ENCODE measurements at regions not wholly inside any gene's neighbourhood (a gene's known extent, or its start where the extent isn't known, plus 50 kb on each side); places are given as distances from the start of the nearest gene placed in this dataset.
"Not testable (repeated sequence)": the region's sequence is repeated elsewhere in the genome, so short reads cannot be mapped to it uniquely, and the experiment has no call there.

GRCh38 chr22:48404801-48405447, 1422.7 kb downstream of the BRD1 start:
- no peak for FAIRE-seq

GRCh38 chr22:48403521-48404403, 1423.9 kb downstream of the BRD1 start:
- no peak for FAIRE-seq

- FAIRE-seq = no peak
Measured at GRCh38 chr22:48402591-48403031, 1425.1 kb downstream of the BRD1 start.

- not testable (repeated sequence) for FAIRE-seq
Measured at GRCh38 chr22:48401523-48401922, 1426.2 kb downstream of the BRD1 start.

DNA sequence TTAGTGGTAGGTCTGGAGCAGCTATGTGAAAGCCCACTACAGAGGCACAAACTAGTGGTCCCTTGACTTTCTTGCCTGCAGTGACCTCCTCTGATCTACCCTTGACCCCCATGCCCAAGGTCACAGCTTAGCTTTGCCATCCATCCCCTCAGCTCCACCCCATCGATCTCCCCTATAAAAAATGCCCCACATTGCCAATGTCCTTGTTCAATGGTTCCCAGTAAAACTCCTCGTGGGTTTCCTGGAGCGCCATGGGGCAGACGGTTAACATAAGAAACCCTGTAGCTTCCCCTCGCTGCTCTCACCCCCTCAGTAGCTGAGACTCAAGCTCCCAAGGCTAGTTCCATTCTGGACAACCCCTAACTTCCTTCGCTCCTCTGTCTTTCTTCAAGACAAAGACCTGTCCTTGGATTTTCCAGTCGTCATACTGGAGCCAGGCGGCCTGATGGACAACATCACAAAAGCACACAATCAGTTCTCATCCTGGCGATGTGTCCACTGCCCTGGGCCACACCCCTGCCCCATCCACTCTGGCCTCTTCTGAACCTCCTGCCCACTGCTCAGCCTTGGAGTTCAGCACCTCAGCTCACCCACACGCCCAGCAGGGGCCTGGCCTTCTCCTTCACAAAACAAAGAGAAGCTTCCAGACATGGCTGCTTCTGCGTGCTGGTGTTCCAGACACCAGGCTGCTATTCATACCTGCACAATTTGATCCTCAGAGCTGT, 1429.3 kb downstream of the BRD1 start:
- FAIRE-seq = no peak

- FAIRE-seq = no peak
Measured at GRCh38 chr22:48397531-48398180, 1430.0 kb downstream of the BRD1 start.

GRCh38 chr22:48396785-48397530, 1430.7 kb downstream of the BRD1 start:
- FAIRE-seq = no peak

- FAIRE-seq = no peak
Measured at GRCh38 chr22:48396091-48396784, 1431.4 kb downstream of the BRD1 start.

- no peak for FAIRE-seq
Measured at GRCh38 chr22:48395201-48395600, 1432.5 kb downstream of the BRD1 start.

- no peak for FAIRE-seq
Measured at GRCh38 chr22:48394787-48395186, 1432.9 kb downstream of the BRD1 start.

DNA sequence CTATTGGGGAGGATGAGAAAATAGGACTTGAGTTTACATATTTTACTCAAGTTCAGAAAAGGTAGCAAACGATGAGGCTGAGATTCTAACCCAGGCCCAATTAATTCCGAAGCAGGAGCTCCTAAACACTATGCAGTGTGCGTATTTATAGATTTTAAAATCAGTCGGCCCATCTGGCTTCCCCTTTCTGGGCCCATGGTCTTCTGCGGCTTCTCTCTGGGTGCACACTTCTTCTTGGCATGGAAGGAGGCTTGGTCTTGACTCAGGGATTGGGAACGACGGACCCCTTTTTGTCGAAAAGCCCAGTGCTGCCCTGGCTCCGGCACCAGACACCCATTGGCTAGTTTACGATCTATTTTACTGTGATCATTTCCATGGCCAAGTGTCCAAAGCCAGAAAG, 1433.8 kb downstream of the BRD1 start:
- FAIRE-seq = no peak

GRCh38 chr22:48393041-48393370, 1434.7 kb downstream of the BRD1 start:
- no peak for FAIRE-seq

DNA sequence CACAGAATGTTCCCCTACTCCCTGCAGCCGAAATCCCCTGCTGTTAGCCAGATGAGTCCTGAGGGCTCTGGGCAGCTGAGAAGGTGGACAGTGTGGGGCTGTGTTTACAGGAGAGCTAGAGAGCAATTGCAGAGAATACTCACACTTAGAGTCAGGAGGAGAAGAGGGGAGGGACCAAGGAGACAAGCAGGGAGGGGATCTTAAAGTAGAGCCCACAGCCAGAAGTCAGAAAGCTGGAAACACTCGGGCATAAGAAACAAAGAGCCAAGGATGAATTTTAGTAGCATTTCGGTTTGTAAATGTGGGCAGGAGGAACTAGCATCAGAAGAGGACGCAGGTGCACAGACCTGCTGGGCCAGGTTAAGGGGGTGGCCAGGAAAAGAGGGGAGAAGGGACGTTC, 1435.9 kb downstream of the BRD1 start:
- no peak for FAIRE-seq

DNA sequence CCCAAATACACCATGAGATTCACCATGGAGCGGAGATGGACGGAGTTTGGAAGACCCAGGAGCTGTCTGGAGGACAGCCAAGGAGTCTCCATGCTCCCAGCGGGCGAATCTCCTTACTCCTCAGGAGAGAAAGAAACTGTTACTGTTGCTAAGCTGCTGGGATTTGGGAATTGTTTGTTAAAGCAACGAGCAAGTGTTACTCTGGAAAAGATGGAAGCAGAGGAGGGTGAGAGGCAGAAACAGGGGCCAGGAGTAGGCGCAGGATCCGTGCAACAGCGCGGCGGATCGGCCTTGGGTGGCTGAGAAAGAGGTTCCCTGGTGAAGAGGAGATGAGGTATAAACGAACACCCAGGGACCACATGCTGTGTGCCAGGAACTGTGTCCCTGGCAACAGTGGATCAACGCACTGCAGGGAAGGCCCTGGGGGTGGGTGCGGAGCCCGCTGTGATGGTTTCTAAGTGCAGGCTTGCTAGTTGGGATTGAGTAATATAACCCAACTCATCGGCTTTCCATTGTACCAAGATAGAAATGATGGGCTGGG, 1436.4 kb downstream of the BRD1 start:
- no peak for FAIRE-seq

GRCh38 chr22:48389916-48390315, 1437.8 kb downstream of the BRD1 start:
- no peak for FAIRE-seq

DNA sequence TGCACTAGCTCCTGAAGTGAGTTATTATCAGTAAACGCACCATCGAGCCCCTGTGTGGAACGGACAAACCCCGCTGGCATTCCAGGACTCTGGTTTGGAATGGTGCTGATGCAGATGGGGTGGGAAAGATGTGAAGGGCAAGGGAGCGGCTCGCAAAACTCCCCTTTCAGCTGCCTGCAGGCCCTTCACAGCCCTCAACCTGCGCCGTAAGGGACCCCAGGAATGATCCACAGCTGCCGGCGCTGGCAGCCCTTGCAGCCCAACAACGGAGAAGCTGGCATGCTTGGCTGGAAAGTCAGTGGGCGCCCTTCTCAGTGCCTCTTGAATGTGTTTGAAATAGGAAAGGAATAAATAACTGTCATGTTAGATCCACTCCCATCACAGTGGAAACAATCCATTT, 1445.5 kb downstream of the BRD1 start:
- FAIRE-seq = no peak

DNA sequence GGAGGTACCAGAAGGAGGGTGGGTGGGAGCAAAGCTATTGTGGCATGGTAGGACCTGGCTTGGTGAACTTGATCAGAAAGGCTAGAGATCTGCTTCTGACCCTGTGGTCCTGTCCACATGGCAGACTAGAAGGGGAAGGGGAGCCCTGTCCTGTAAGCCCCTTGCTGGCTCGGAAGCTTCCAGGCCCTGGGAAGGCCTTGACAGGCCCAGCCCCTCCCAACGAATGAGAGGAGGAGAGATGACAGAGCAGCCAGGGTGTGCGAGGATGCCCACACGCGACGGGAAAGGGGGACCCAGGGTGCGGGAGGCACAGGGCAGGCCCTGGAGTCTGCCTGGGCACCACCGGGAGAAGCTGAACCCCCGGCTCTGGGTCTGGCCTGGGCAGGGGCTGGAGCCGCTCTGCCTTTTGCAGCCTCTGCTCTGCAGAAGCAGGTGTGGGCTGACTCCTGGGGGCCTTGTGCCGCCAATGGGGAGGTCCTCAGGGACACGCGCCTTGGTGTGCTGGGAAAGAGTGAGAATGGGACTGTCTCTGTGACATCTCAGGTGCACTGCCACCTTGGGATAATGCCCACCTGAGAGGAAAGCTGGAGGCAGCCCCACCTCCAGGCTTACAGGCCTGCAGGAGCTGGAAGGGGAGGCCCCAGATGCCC, 1447.5 kb downstream of the BRD1 start:
- no peak for FAIRE-seq

GRCh38 chr22:48379371-48379770, 1448.3 kb downstream of the BRD1 start:
- FAIRE-seq = no peak

DNA sequence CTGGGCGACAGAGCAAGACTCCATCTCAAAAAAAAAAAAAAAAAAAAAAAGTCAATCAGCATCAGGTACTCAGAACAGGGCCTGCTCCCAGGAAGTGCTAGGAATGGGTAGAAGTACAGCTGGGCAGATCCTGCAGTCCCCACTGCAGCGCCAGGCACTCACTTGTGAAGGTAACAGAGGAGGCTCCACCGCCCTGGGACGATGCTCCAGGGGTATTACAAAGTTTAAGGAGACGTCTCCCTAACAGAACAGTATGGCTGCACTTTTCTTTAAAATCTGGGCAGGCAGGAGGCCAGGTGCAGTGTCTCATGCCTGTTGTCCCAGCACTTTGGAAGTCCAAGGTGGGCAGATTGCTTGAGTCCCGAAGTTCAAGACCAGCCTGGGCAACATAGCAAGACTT, 1449.0 kb downstream of the BRD1 start:
- FAIRE-seq = no peak

DNA sequence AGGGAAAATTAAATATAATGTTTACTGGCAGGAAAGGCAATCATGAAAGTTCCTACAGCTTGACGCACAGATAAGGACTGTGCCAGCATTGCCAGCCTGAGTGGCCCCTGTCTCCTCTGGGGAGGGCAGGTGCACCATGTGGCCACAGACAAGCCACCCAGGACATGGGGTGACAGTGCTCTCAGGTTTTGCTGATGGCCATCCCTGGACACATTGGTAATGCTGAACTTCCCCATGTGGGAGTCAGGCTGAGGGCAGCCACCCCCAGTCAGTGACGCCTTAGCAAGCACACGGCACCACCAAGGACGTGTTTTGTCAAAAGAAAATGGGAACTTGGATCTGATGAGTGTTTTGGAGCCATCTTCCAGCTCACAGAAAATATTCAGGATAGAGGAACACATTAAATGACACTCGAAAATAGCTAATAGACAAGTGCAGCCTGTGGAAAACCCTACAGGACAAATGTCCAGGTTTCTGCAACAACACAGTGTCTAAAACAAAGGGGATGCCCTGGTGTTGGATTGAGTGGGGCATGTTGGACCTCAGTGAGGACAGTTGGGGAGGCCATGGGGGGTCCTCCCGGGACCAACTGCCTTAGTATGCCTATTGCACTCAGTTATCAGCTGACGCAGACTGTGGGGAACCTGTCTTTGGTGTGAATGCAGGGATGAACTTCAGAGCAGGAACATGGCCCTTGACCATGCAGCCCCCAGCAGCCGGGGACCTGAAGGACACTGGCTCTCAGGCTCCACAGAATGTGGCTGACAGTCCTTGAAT, 1450.5 kb downstream of the BRD1 start:
- FAIRE-seq = no peak
